Right atrium auricular region (tissue), 2 donors: ENCODE measurements at regions not wholly inside any gene's neighbourhood (a gene's known extent, or its start where the extent isn't known, plus 50 kb on each side); places are given as distances from the start of the nearest gene placed in this dataset.

ENCODE experiments used
- DNase-seq: peaks from one replicate; pipeline ENCODE4 v3.0.0-alpha.2; 2019; ENCODE audit warnings: low spot score
- H3K27ac ChIP-seq, 2 donors: fragments of 200-600 bp; sonication (generic); 1 replicate in 1 of 2; 2 replicates in 1 of 2; pipeline ENCODE4 v1.5.1; 2016 to 2019
- H3K27me3 ChIP-seq, 2 donors: fragments of 200-600 bp; sonication (generic); one replicate each; pipeline versions ENCODE4 v1.5.1 to v1.6.0; 2017 to 2019
- H3K36me3 ChIP-seq: fragments of 200-600 bp; sonication (generic); one replicate; pipeline ENCODE4 v1.5.1; 2016
- H3K4me1 ChIP-seq, 2 donors: fragments of 200-600 bp; sonication (generic); one replicate each; pipeline versions ENCODE4 v1.5.1 to v1.6.0; 2017 to 2019
- H3K4me3 ChIP-seq, 2 donors: fragments of 200-600 bp; sonication (generic); 1 replicate in 1 of 2; 2 replicates in 1 of 2; pipeline ENCODE4 v1.5.1; 2017 to 2019; ENCODE audit warnings: mild to moderate bottlenecking in 1 of 2, moderate library complexity in 1 of 2
- H3K9me3 ChIP-seq, 2 donors: fragments of 200-600 bp; sonication (generic); one replicate each; pipeline ENCODE4 v1.5.1; 2019
- TF ChIP-seq, protein P1 (sequence below), 2 donors: fragments of 200-600 bp; sonication (generic); IDR thresholded peaks; one replicate each; pipeline ENCODE4 v1.5.1; 2019; ENCODE audit warnings: antibody characterized with exemption in 2 of 2

- TF ChIP-seq, protein P1, sequence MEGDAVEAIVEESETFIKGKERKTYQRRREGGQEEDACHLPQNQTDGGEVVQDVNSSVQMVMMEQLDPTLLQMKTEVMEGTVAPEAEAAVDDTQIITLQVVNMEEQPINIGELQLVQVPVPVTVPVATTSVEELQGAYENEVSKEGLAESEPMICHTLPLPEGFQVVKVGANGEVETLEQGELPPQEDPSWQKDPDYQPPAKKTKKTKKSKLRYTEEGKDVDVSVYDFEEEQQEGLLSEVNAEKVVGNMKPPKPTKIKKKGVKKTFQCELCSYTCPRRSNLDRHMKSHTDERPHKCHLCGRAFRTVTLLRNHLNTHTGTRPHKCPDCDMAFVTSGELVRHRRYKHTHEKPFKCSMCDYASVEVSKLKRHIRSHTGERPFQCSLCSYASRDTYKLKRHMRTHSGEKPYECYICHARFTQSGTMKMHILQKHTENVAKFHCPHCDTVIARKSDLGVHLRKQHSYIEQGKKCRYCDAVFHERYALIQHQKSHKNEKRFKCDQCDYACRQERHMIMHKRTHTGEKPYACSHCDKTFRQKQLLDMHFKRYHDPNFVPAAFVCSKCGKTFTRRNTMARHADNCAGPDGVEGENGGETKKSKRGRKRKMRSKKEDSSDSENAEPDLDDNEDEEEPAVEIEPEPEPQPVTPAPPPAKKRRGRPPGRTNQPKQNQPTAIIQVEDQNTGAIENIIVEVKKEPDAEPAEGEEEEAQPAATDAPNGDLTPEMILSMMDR (IDR thresholded peaks at IDR 0.05) = no peak
- no peak for DNase-seq
- Histone ChIP-seq H3K27me3 (no peaks in the 10 kb centered on the region), H3K4me3 (no peak overlapping the region), H3K27ac (no peak overlapping the region), H3K9me3 (peaks cover 0 to 19% of the 10 kb centered on the region in 2 donors), H3K36me3 (no peaks in the 10 kb centered on the region), H3K4me1 (no peaks in the 10 kb centered on the region)
Measured at GRCh38 chr1:185574139-185574875, 159.9 kb upstream of the HMCN1 start.

GRCh38 chr1:185573677-185574076, 160.5 kb upstream of the HMCN1 start:
- Histone ChIP-seq H3K4me1 (no peaks in the 10 kb centered on the region), H3K4me3 (no peak overlapping the region), H3K27me3 (no peaks in the 10 kb centered on the region), H3K9me3 (peaks cover 0 to 14% of the 10 kb centered on the region in 2 donors), H3K27ac (no peak overlapping the region), H3K36me3 (no peaks in the 10 kb centered on the region)
- TF ChIP-seq, protein P1 (IDR thresholded peaks at IDR 0.05) = no peak
- DNase-seq = no peak

GRCh38 chr1:185573162-185573561, 161.0 kb upstream of the HMCN1 start:
- no peaks in the 10 kb centered on the region for H3K4me1 ChIP-seq
- H3K36me3 ChIP-seq = no peaks in the 10 kb centered on the region
- H3K27ac ChIP-seq = no peak overlapping the region
- TF ChIP-seq, protein P1 (IDR thresholded peaks at IDR 0.05) = no peak
- peaks cover 0 to 9% of the 10 kb centered on the region in 2 donors for H3K9me3 ChIP-seq
- no peak for DNase-seq
- H3K27me3 ChIP-seq = no peaks in the 10 kb centered on the region
- no peak overlapping the region for H3K4me3 ChIP-seq

- DNase-seq = no peak
- Histone ChIP-seq H3K27me3 (no peaks in the 10 kb centered on the region), H3K27ac (no peak overlapping the region), H3K9me3 (no peaks in the 10 kb centered on the region), H3K4me3 (no peak overlapping the region), H3K36me3 (no peaks in the 10 kb centered on the region), H3K4me1 (peaks cover 0 to 6% of the 10 kb centered on the region in 2 donors)
- TF ChIP-seq, protein P1 (IDR thresholded peaks at IDR 0.05) = no peak
Measured at GRCh38 chr1:185570962-185571361, 163.2 kb upstream of the HMCN1 start.

DNA sequence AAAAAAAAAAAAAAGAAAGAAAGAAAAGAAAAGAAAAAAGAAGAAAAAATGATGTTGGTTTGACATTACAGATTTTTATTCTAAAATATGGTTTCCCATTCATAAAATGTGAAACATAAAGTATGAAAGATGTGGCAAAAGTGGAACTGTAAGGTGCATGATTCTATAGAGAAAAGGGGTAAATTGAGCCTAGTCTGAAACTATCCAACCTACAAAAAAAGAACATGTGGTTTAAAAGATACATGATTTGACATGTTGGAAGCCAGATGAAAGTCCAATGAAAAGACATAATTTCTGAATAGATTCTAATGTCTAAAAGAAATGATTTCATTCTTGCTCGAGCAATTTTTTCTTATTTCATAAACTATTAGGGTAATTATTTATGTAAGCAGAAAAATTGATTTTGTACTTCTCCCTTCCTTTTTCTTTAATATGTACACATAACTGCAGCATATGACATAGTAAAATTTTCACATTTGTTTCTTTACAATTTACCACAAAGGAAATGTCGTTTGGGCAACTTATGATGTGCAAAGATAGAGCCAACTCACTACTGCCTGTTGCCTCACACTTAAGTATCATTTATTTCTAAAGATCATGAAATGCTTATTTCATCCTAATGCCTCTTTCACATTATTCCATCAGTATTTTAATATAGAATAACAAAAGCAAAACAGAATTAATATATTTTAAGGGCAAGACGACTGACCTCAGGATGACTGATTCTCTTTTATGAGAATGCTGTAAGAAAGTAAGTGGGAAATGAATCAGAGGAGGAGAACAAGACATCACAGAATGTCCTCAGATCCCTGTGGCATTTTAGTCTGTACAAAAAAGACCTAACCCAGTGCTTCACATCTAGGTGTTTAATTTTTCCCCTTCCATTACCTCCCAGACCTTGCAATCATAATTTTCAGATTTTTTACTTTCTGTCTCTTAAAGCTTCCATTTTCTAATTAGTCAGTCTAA, 165.8 kb upstream of the HMCN1 start:
- TF ChIP-seq, protein P1 (IDR thresholded peaks at IDR 0.05) = no peak
- no peaks in the 10 kb centered on the region for H3K36me3 ChIP-seq
- no peaks in the 10 kb centered on the region for H3K27me3 ChIP-seq
- DNase-seq = no peak
- no peaks in the 10 kb centered on the region for H3K9me3 ChIP-seq
- no peak overlapping the region for H3K4me3 ChIP-seq
- peaks cover 0 to 6% of the 10 kb centered on the region in 2 donors for H3K4me1 ChIP-seq
- H3K27ac ChIP-seq = no peak overlapping the region
